HFF-Myc (cell line): ENCODE measurements at regions not wholly inside any gene's neighbourhood (a gene's known extent, or its start where the extent isn't known, plus 50 kb on each side); places are given as distances from the start of the nearest gene placed in this dataset.

Experiments
- DNase-seq: peaks from one replicate; pipeline ENCODE4 v3.0.0-alpha.2; 2011; ENCODE audit warnings: low read depth; ENCODE audit errors: extremely low read depth
- H3K4me3 ChIP-seq: replicated peaks from 2 replicates; pipeline ENCODE4 v1.5.1; 2011; ENCODE audit warnings: low read depth, mild to moderate bottlenecking, control low read depth, low read length
- CTCF ChIP-seq: IDR thresholded peaks from 2 replicates; pipeline ENCODE4 v1.5.1; 2012; ENCODE audit warnings: mild to moderate bottlenecking, low read depth, low read length, control low read depth; ENCODE audit errors: missing control alignments

DNA sequence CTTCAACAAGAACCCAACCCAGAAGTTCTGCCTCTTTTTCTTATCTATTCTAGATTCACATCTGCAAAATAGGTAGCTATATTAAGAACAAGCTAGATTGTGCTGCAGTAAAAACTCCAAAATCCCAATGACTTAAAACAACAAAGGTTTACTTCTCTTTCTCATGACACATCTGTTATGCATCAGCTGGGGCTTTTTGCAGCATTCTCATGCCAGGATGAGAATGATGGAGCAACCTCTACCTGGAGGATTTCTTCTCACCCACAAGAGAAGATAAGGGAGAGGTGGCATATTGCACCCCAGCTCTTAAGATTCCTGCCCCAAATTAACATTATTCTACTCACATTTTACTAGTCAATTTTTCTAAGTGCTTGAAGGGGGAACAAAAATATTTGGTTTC lies 152.3 kb upstream of the SPAG17 start:
- TF ChIP-seq CTCF, result no peak
- no peak for DNase-seq
- no peak overlapping the region for H3K4me3 ChIP-seq

DNA sequence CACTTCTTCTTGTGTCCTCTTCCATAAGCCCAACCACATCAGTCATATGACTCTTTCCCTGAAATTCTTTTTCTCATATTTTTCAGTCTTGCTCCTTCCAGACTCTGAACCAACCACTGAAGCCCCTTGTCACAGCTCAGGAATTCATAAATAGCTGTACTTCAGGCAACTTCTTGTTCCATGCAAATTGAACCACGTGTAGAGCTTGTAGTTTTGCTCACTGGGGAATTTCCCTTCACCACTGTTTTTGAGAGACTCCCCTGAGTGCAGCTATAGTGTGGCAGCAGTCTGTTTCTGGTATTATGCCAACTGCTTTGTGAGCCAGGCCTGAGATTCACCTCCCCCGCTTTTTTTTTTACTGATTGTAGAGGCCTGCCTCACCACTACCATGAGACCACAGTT lies 150.3 kb upstream of the SPAG17 start:
- peak; percentile 50 for DNase-seq
- H3K4me3 ChIP-seq, result no peak overlapping the region
- no peak for TF ChIP-seq CTCF

GRCh38 chr1:118334506-118334905 lies 149.5 kb upstream of the SPAG17 start:
- no peak for DNase-seq
- no peak for TF ChIP-seq CTCF
- H3K4me3 ChIP-seq, result no peak overlapping the region

- no peak for DNase-seq
- no peak for TF ChIP-seq CTCF
- H3K4me3 ChIP-seq, result no peak overlapping the region
Observed at GRCh38 chr1:118333601-118334210, 148.7 kb upstream of the SPAG17 start.

GRCh38 chr1:118326960-118327629 lies 142.1 kb upstream of the SPAG17 start:
- TF ChIP-seq CTCF, result no peak

DNA sequence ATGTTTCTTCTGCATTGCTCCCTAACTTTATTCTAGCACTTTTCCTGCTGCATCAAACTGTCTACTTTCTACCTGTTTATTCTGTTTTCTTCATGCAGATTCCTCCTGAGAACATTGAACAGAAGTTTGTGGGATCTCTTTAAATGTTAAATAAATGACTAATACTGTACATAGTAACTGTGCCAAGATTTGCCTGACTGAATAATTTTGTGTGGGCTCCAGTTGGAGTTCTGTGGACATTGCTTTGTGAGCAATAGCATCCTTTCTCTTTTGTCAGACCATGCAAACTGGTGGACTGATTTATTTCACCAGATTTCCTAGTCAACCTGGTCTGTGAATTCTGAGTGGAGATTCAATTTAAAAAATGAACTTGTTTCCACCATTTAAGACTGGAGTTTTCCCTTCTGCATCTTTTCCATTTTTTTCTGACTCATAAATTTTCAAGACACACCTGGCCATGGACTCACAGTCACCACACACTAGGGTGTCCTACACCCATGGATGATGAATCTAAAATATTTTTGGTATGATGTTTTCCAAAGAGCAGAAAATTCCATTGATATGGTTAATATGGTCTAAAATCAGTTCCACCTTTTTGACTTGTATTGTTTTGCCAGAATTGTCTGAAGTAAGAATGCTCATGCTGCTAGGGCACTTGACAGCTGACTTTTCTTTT lies 140.7 kb upstream of the SPAG17 start:
- no peak for DNase-seq
- no peak for TF ChIP-seq CTCF
- no peak overlapping the region for H3K4me3 ChIP-seq

More at GRCh38 chr1:118326960-118327629, 142.1 kb upstream of the SPAG17 start:
- H3K4me3 ChIP-seq, result no peak overlapping the region
- no peak for DNase-seq

- no peak for DNase-seq
- no peak for TF ChIP-seq CTCF
- H3K4me3 ChIP-seq, result no peak overlapping the region
Observed at GRCh38 chr1:118323246-118323645, 138.2 kb upstream of the SPAG17 start.
